ENCODE measurements at regions not wholly inside any gene's neighbourhood (a gene's known extent, or its start where the extent isn't known, plus 50 kb on each side); places are given as distances from the start of the nearest gene placed in this dataset.
"Not testable (repeated sequence)": the region's sequence is repeated elsewhere in the genome, so short reads cannot be mapped to it uniquely, and the experiment has no call there.

DNA sequence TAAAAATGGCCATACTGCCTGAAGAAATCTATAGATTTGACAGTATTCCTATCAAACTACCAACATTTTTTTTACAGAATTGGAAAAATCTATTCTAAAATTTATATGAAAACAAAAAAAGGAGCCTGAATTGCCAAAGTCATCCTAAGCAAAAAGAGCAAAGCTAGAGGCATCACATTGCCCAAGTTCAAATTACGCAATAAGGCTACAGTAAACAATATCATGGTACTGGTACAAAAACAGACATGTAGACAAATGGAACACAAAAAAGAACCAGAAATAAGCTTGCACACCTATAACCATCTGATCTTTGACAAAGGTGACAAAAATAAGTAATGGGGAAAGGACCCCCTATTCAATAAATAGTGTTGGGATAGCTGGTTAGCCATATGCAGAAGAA is 50.2 kb upstream of the THSD7B start:
- no peak for DNase-seq
- intact Hi-C loops (cut with DNase I) = no loop called here

DNA sequence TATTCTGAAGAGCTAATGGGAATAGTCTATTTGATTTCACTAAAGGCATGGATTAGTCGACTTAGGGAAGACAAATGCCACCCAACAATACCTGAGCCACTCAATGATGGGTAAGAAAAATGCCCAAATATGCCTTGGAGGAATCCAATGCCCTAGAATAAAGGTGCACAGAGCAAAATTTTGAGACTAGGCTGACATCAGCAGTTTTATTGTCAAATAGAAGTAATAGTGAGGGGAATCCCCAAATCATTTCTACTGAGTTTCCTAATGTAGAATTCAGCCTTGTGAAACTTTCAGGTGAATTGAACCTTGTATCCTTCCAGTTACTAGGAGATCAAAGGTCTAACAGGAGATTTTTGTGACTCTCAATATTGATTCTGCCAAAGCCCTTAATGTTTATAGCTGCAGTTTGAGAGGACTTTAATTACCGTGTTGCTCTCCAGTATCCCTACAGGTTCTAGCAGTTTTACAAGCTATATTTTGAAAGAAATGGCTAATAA is 50.8 kb upstream of the THSD7B start:
- intact Hi-C loops (cut with DNase I) = no loop called here
- DNase-seq = no peak

- intact Hi-C loops (cut with DNase I) = no loop called here
- no peak for DNase-seq
These were observed 51.6 kb upstream of the THSD7B start for GRCh38 chr2:136713739-136714138.

GRCh38 chr2:136705336-136705735 is 60.0 kb upstream of the THSD7B start:
- DNase-seq = no peak
- intact Hi-C loops (cut with DNase I) = no loop called here

- intact Hi-C loops (cut with DNase I) = no loop called here
- DNase-seq = no peak
These were observed 62.1 kb upstream of the THSD7B start for GRCh38 chr2:136703214-136703613.

DNA sequence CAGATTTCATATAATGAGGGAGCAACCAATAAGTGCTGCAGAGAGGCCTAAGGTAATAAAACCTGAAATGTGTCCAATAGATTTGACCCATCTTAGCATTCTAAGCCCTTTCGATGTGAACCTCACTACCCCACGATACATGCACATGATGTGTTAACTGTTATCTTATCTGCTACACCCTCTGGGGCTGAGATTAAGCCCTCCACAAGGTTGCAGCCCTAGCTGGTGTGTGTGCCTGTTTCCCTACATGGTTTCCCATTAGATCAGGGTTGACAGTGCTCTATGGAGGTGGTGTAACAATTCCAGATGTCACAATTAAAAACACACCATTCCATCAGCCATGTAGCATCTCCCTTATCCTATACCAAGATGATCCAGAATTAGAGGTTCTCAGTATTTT is 68.9 kb upstream of the THSD7B start:
- intact Hi-C loops (cut with DNase I) = no loop called here
- no peak for DNase-seq

GRCh38 chr2:136693966-136694365 is 71.4 kb upstream of the THSD7B start:
- intact Hi-C loops (cut with DNase I) = no loop called here
- no peak for DNase-seq

DNA sequence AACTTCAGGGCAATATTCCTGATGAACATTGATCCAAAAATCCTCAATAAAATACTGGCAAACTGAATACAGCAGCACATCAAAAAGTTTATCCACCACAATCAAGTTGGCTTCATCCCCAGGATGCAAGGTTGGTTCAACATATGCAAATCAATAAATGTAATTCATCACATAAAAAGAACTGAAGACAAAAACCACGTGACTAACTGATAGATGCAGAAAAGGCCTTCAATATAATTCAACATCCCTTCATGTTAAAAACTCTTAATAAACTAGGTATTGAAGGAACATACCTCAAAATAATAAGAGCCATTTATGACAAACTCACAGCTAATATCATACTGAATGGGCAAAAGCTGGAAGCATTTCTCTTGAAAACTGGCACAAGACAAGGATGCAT is 85.3 kb upstream of the THSD7B start:
- intact Hi-C loops (cut with DNase I); DNase-seq: not testable (repeated sequence)

DNA sequence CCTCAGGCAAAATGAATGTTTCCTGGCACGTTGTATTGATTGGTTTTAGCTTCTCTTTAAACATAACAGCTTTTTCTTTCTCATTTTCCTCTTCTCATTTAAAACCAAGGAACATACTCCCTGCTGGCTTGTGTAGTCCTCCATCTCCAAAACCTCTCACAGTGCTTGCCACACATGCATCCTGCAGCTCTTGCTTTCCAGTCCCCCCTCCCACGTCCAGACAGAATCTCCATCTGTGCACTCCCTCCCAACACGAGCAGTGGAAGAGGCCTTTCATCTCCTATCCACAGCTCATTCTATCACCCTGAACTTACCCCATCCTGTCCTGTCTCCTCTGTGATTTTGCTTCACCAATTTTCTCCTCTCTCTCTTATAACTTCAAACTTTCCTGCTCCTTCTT is 99.6 kb upstream of the THSD7B start:
- no peak for DNase-seq
- intact Hi-C loops (cut with DNase I) = no loop called here

GRCh38 chr2:136664713-136665405 is 100.5 kb upstream of the THSD7B start:
- no peak for DNase-seq

GRCh38 chr2:136658201-136658600 is 107.1 kb upstream of the THSD7B start:
- no peak for DNase-seq
- intact Hi-C loops (cut with DNase I) = no loop called here

More at GRCh38 chr2:136664713-136665405, 100.5 kb upstream of the THSD7B start:
- intact Hi-C loops (cut with DNase I) = no loop called here

DNA sequence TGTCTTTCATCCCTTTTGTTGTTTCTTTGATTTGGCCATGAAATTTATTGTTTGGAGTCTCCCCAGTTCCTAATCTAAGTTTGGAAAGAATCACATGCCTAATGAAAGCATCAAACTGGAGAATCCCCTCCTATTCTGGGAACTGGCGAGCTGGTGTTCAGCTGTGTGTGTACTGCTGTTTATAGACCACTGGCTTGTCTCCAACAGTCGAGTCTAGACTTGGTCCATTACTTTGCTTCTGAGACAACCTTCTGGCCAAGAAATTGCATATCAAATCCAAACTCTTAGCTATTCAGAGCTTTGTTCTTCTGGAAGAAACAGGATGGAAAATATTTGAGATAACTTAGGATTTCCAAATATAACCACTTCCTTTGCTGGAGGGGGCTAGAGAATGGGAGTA is 111.5 kb upstream of the THSD7B start:
- no peak for DNase-seq
- intact Hi-C loops (cut with DNase I) = no loop called here

- DNase-seq = no peak
- intact Hi-C loops (cut with DNase I) = no loop called here
These were observed 113.8 kb upstream of the THSD7B start for GRCh38 chr2:136651456-136652010.

DNA sequence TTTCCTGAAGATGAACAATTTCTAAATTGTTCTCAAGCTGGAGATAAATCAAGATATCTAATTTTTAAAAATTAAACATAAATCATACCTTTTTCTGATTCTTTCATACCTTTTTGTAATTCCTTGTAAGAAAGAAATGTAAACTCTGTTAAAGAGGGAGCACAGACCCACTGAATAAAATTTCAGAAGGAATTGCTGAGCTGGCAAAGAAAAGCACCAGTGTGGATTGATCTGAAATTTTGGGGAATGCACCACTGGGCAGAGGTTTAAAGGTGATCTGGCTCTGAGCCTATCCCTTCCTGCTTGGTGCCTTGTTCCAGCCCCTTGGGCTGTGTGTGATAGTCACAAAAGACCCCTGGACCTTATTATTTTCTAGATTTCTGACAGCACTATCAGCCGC is 118.3 kb upstream of the THSD7B start:
- intact Hi-C loops (cut with DNase I) = no loop called here
- DNase-seq = no peak

DNA sequence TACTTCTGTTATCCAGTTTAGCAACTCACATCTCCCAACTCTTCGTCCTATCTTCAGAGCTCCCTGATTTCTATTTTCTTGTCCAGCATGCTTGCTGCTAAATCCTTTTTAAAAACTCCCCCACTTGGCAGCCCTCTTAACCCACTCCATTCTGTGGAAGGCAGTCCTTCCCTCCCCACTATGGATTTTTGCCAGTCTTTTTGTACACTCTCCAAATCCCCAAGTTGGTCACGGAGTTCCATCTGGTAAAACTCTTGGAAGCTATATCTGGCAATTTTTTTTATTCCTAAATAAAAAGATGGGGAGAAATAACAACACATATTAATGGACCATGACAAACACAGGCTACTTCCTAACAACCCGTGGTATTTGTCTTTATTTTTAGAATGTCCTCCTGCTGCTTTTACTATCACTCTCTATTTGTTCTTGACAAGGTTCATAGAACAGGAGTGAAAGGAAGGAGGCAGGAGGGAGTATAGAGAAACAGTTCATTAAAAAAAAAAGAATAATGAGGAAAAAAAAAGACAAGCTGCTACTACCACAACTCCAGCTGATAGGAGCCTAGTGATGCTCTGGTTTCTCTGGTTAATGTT is 120.0 kb upstream of the THSD7B start:
- DNase-seq = no peak
- intact Hi-C loops (cut with DNase I) = no loop called here

GRCh38 chr2:136639651-136640050 is 125.7 kb upstream of the THSD7B start:
- no peak for DNase-seq
- intact Hi-C loops (cut with DNase I) = no loop called here

GRCh38 chr2:136638193-136638592 is 127.2 kb upstream of the THSD7B start:
- intact Hi-C loops (cut with DNase I) = no loop called here
- no peak for DNase-seq

DNA sequence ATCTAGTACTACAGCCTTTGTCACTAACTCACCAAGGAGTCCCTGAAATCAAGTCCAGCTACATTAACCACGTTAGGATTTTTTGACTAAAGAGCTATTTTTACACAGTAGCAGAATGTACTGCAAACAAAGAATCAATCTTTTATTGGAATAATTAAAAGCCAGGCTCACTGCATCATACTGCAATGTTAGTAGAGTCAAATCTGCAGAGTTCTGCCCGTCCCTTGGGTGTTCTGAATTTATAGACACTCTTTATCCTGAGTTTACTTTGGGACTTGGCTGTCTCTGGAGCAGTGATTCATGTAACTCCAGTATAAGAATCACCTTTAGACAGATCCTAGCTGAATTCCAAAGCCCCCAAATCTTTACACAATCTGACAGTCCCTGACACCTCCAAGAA is 127.9 kb upstream of the THSD7B start:
- no peak for DNase-seq
- intact Hi-C loops (cut with DNase I) = no loop called here

DNA sequence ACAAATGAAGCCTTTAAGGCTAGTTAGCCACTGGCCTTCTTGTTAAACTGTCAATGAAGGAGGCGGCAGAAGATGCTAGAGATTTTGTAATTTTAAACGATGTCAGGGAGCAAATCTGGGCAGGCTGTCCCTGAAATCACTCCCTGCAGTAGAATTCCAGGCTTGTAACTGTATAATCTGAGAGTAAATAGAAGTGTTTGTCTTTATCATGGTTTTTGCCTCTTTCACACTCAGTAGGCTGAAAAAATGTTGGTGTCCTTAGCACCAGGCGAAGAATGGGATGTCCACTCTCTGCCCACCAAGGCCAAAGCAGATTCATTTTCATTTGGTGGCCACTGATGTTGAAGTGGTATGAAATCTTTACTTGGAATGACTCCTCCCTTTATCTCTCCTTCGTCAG is 136.9 kb upstream of the THSD7B start:
- intact Hi-C loops (cut with DNase I) = no loop called here
- no peak for DNase-seq

DNA sequence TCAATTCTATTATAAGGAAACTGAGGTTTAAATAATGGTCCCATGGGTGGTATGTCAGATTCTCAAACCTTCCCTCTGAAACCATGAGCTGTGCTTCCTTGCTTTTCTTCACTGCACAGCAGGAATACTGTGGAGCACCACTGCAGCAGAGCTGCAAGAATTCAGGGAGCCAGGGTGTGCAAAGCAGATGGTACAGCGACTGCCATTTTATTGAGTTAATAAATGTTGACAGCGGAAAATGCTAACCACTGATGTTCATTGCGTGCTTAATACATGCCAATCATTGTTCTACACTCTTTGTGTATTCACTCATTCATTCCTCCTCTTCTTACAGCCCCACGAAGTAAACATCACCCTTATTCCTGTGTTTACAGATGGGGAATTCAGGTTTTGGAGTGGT is 152.2 kb upstream of the THSD7B start:
- intact Hi-C loops (cut with DNase I) = no loop called here
- no peak for DNase-seq

DNA sequence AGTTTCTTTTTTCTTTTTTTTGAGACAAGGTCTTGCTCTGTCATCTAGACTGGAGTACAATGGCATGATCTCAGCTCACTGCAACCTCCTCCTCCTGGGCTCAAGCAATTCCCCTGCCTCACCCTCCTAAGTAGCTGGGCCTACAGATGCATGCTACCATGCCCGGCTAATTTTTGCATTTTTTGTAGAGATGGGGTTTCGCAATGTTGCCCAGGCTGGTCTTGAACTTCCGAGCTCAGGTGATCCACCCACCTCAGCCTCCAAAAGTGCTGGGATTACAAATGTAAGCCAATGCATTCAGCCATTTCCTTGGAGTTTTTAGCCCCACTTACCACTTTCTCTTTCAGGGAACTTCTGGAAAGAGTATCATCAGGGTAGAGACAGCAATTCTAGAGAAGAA is 153.3 kb upstream of the THSD7B start:
- no peak for DNase-seq
- intact Hi-C loops (cut with DNase I) = no loop called here
